Activated B cell treated with CpG ODN at 0.5 μM for 24 hours (primary cell): ENCODE measurements at regions not wholly inside any gene's neighbourhood (a gene's known extent, or its start where the extent isn't known, plus 50 kb on each side); places are given as distances from the start of the nearest gene placed in this dataset.

ENCODE experiments used
- ATAC-seq: fragments of 200-7000 bp; cut with Tn5 transposase; one replicate; pipeline ENCODE4 v1.10.0; 2021; ENCODE audit warnings: low read depth, mild to moderate bottlenecking, moderate library complexity
- CTCF ChIA-PET: fragments of 350-600 bp; sonication (Branson Sonifier 250); formaldehyde crosslinking; loops from one replicate; lab custom pipeline; 2021; ENCODE audit warnings: antibody characterized with exemption; lab: Charles Lee
- POLR2A ChIA-PET: fragments of 350-600 bp; sonication (Branson Sonifier 250); formaldehyde crosslinking; loops from one replicate; lab custom pipeline; 2021; ENCODE audit warnings: antibody characterized with exemption; lab: Charles Lee
- DNase-seq: peaks from one replicate; pipeline ENCODE4 v3.0.0; 2022
- H3K27ac Mint-ChIP-seq: one replicate; pipeline ENCODE4 v1.8.0; 2020; ENCODE audit warnings: mixed read lengths
- H3K27me3 Mint-ChIP-seq: one replicate; pipeline ENCODE4 v1.8.0; 2021; ENCODE audit warnings: mixed read lengths
- H3K36me3 Mint-ChIP-seq: one replicate; pipeline ENCODE4 v1.8.0; 2021; ENCODE audit warnings: low read depth, mixed read lengths
- H3K4me1 Mint-ChIP-seq: one replicate; pipeline ENCODE4 v1.8.0; 2021; ENCODE audit warnings: mixed read lengths
- H3K4me3 Mint-ChIP-seq: one replicate; pipeline ENCODE4 v1.8.0; 2020; ENCODE audit warnings: mild to moderate bottlenecking, mixed read lengths
- H3K9me3 Mint-ChIP-seq: one replicate; pipeline ENCODE4 v1.8.0; 2020; ENCODE audit warnings: mixed read lengths
- CTCF ChIP-seq: fragments of 200-600 bp; IDR thresholded peaks from one replicate; pipeline ENCODE4 v1.8.0; 2022; ENCODE audit warnings: antibody characterized with exemption, mild to moderate bottlenecking
- intact Hi-C: fragments of 100-400 bp; cut with micrococcal nuclease; formaldehyde crosslinking; loops from one replicate; pipeline ENCODE4 v1.15.1; 2024

- Mint-ChIP-seq H3K9me3 (peaks cover 4% of the 10 kb centered on the region), H3K4me3 (no peak overlapping the region), H3K27ac (no peak overlapping the region), H3K36me3 (no peaks in the 10 kb centered on the region), H3K4me1 (no peaks in the 10 kb centered on the region), H3K27me3 (no peaks in the 10 kb centered on the region)
- TF ChIP-seq CTCF, result no peak
- ATAC-seq (no peak), DNase-seq (no peak)
- POLR2A ChIA-PET, result no interaction called here
- CTCF ChIA-PET, result no interaction called here
- intact Hi-C loops, result no loop called here
Measured at GRCh38 chr7:68547181-68547580, 1051.1 kb upstream of the AUTS2 start.

GRCh38 chr7:68547799-68548198, 1050.5 kb upstream of the AUTS2 start:
- no peaks in the 10 kb centered on the region for H3K27me3 Mint-ChIP-seq
- CTCF ChIA-PET, result no interaction called here
- ATAC-seq, result no peak
- no peak for DNase-seq
- TF ChIP-seq CTCF, result no peak
- H3K27ac Mint-ChIP-seq, result no peak overlapping the region
- no peaks in the 10 kb centered on the region for H3K36me3 Mint-ChIP-seq
- no peaks in the 10 kb centered on the region for H3K4me1 Mint-ChIP-seq
- intact Hi-C loops, result no loop called here
- no peak overlapping the region for H3K4me3 Mint-ChIP-seq
- POLR2A ChIA-PET, result no interaction called here
- H3K9me3 Mint-ChIP-seq, result peaks cover 4% of the 10 kb centered on the region

- intact Hi-C loops, result no loop called here
- DNase-seq (no peak), ATAC-seq (no peak)
- Mint-ChIP-seq H3K27ac (no peak overlapping the region), H3K36me3 (no peaks in the 10 kb centered on the region), H3K4me1 (no peaks in the 10 kb centered on the region), H3K9me3 (peaks cover 4% of the 10 kb centered on the region), H3K27me3 (no peaks in the 10 kb centered on the region), H3K4me3 (no peak overlapping the region)
- CTCF ChIA-PET, result no interaction called here
- POLR2A ChIA-PET, result no interaction called here
- TF ChIP-seq CTCF, result no peak
Measured at GRCh38 chr7:68550027-68550426, 1048.2 kb upstream of the AUTS2 start.

- H3K9me3 Mint-ChIP-seq, result peaks cover 4% of the 10 kb centered on the region
- CTCF ChIA-PET, result no interaction called here
- intact Hi-C loops, result no loop called here
- ATAC-seq (no peak), DNase-seq (no peak)
- no peak for TF ChIP-seq CTCF
- no peaks in the 10 kb centered on the region for H3K4me1 Mint-ChIP-seq
- H3K36me3 Mint-ChIP-seq, result no peaks in the 10 kb centered on the region
- no peak overlapping the region for H3K4me3 Mint-ChIP-seq
- POLR2A ChIA-PET, result no interaction called here
- H3K27me3 Mint-ChIP-seq, result no peaks in the 10 kb centered on the region
- H3K27ac Mint-ChIP-seq, result no peak overlapping the region
Measured at GRCh38 chr7:68550635-68551034, 1047.6 kb upstream of the AUTS2 start.

GRCh38 chr7:68556537-68556936, 1041.7 kb upstream of the AUTS2 start:
- DNase-seq, result no peak
- no peak overlapping the region for H3K4me3 Mint-ChIP-seq
- POLR2A ChIA-PET, result no interaction called here
- peaks cover 2% of the 10 kb centered on the region for H3K9me3 Mint-ChIP-seq
- no peaks in the 10 kb centered on the region for H3K4me1 Mint-ChIP-seq
- no peaks in the 10 kb centered on the region for H3K27me3 Mint-ChIP-seq
- CTCF ChIA-PET, result no interaction called here
- no peak for ATAC-seq
- no peak overlapping the region for H3K27ac Mint-ChIP-seq
- no peak for TF ChIP-seq CTCF
- intact Hi-C loops, result no loop called here
- H3K36me3 Mint-ChIP-seq, result no peaks in the 10 kb centered on the region
